ENCODE measurements at regions not wholly inside any gene's neighbourhood (a gene's known extent, or its start where the extent isn't known, plus 50 kb on each side); places are given as distances from the start of the nearest gene placed in this dataset.

DNA sequence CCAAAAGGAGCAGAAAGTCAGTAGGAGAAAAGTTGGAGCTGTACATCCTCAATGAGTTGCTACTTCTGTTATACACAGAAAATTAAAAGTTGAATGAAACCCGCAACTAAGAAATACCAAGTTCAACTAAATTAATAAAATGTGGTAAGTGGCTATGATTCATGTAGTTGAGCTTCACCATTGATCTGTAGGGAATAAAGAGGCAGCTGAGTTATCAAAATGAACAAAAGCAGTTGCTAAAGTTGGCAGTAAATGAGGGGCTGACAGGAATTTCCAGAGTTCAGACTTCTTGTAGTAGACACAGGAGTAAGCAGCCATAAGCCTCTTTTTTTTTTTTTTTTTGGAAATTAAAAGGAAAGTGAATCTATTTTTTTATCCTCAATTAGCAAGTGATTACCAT, 234.6 kb downstream of the POSTN start:
- no CpG with 5 or more reads among the region's 1 CpG for WGBS
- H4K8ac ChIP-seq (ENCODE audit: low read length) = no peak overlapping the region
- H2BK12ac ChIP-seq (ENCODE audit: low read length in 2 of 2) = no peak overlapping the region
- H3K4ac ChIP-seq (ENCODE audit: low read depth in 1 of 2, low read length in 2 of 2) = no peak overlapping the region
- no peak overlapping the region for H2BK15ac ChIP-seq (ENCODE audit: low read depth, poor library complexity, severe bottlenecking)
- H2BK5ac ChIP-seq (ENCODE audit: low read depth, low read length, poor library complexity, severe bottlenecking) = no peak overlapping the region
- H3K27ac ChIP-seq (ENCODE audit: low read length, poor library complexity, severe bottlenecking) = no peak overlapping the region
- no peak overlapping the region for H2BK120ac ChIP-seq (ENCODE audit: low read depth, low read length)
- no peak overlapping the region for H4K91ac ChIP-seq (ENCODE audit: low read length)
- H3K4me1 ChIP-seq (ENCODE audit: control insufficient read depth, insufficient read depth, low read depth, low read length) = no peaks in the 10 kb centered on the region
- H3K14ac ChIP-seq (ENCODE audit: low read length in 2 of 2) = no peak overlapping the region
- H3K27me3 ChIP-seq (ENCODE audit: control insufficient read depth in 1 of 2, insufficient read depth in 1 of 2, low read length in 2 of 2) = no peaks in the 10 kb centered on the region
- H2AK5ac ChIP-seq (ENCODE audit: low read length, severe bottlenecking) = no peak overlapping the region
- H3K36me3 ChIP-seq (ENCODE audit: control insufficient read depth in 1 of 2, insufficient read depth in 2 of 2, low read depth in 1 of 2, low read length in 2 of 2) = no peaks in the 10 kb centered on the region
- H3K9me3 ChIP-seq (ENCODE audit: control insufficient read depth, low read length) = no peaks in the 10 kb centered on the region
- H2AFZ ChIP-seq (ENCODE audit: low read depth, low read length) = no peak overlapping the region
- H3K23ac ChIP-seq (ENCODE audit: low read length in 2 of 2) = no peak overlapping the region
- no peak overlapping the region for H3K4me3 ChIP-seq (ENCODE audit: insufficient read depth in 1 of 2, low read depth in 1 of 2, low read length in 2 of 2)
- no peak overlapping the region for H3K9ac ChIP-seq (ENCODE audit: low read length)
- H3K18ac ChIP-seq (ENCODE audit: low read depth in 1 of 2, low read length in 2 of 2) = no peak overlapping the region
- no peak for DNase-seq
- no peaks in the 10 kb centered on the region for H3K79me1 ChIP-seq (replicated peaks; ENCODE audit: low read length, poor library complexity, severe bottlenecking)
- H3K4me2 ChIP-seq (ENCODE audit: low read length, poor library complexity, severe bottlenecking) = no peak overlapping the region

DNA sequence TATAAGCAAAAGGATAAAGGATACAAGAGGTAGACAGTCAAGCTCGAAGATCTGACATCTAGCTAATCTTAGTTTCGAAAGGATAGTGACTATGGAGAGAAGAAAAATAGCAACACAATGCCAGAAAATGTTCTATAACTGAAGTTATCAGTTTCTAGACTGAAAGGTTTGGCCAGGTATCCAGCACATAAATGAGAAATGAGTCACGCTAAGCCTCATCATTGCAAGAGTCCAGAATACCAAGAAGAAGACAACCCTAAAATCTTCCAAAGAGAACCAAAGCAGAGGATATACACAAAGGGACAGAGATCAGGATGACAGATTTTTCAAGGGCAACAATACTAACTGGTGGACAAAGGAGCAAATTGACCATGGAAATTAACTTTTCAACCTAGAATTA, 237.0 kb downstream of the POSTN start:
- no peak overlapping the region for H3K14ac ChIP-seq (ENCODE audit: low read length in 2 of 2)
- no peak overlapping the region for H3K4me3 ChIP-seq (ENCODE audit: insufficient read depth in 1 of 2, low read depth in 1 of 2, low read length in 2 of 2)
- no peak overlapping the region for H2BK15ac ChIP-seq (ENCODE audit: low read depth, poor library complexity, severe bottlenecking)
- no peaks in the 10 kb centered on the region for H3K36me3 ChIP-seq (ENCODE audit: control insufficient read depth in 1 of 2, insufficient read depth in 2 of 2, low read depth in 1 of 2, low read length in 2 of 2)
- H3K9me3 ChIP-seq (ENCODE audit: control insufficient read depth, low read length) = no peaks in the 10 kb centered on the region
- no peak overlapping the region for H2BK120ac ChIP-seq (ENCODE audit: low read depth, low read length)
- H2BK12ac ChIP-seq (ENCODE audit: low read length in 2 of 2) = no peak overlapping the region
- no peak overlapping the region for H3K4me2 ChIP-seq (ENCODE audit: low read length, poor library complexity, severe bottlenecking)
- H3K27ac ChIP-seq (ENCODE audit: low read length, poor library complexity, severe bottlenecking) = no peak overlapping the region
- 100% methylated on average over 3 of the region's 3 CpGs for WGBS
- H3K4ac ChIP-seq (ENCODE audit: low read depth in 1 of 2, low read length in 2 of 2) = no peak overlapping the region
- no peak overlapping the region for H3K23ac ChIP-seq (ENCODE audit: low read length in 2 of 2)
- DNase-seq = no peak
- H3K9ac ChIP-seq (ENCODE audit: low read length) = no peak overlapping the region
- no peak overlapping the region for H3K18ac ChIP-seq (ENCODE audit: low read depth in 1 of 2, low read length in 2 of 2)
- no peak overlapping the region for H2BK5ac ChIP-seq (ENCODE audit: low read depth, low read length, poor library complexity, severe bottlenecking)
- H4K91ac ChIP-seq (ENCODE audit: low read length) = no peak overlapping the region
- no peaks in the 10 kb centered on the region for H3K27me3 ChIP-seq (ENCODE audit: control insufficient read depth in 1 of 2, insufficient read depth in 1 of 2, low read length in 2 of 2)
- no peaks in the 10 kb centered on the region for H3K4me1 ChIP-seq (ENCODE audit: control insufficient read depth, insufficient read depth, low read depth, low read length)
- no peak overlapping the region for H2AFZ ChIP-seq (ENCODE audit: low read depth, low read length)
- H3K79me1 ChIP-seq (replicated peaks; ENCODE audit: low read length, poor library complexity, severe bottlenecking) = no peaks in the 10 kb centered on the region
- no peak overlapping the region for H2AK5ac ChIP-seq (ENCODE audit: low read length, severe bottlenecking)
- no peak overlapping the region for H4K8ac ChIP-seq (ENCODE audit: low read length)

DNA sequence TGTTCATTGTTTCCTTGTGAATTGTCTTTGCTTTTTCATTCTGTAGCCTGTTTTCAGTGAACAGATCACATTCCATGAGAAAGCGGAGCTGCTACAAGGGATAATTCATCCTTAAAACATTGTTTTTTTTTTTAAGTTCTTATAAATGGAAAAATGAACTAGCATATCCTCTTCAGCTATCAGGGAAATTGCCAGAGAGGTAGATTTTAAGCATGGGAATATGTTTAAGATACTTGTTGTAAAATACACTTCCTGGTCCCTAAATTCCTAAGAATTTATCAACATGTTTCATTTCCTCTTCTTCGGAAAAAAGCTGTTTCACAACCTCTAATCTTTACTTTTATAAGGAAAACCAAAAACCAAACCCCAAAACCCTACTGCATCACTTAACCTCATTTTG, 238.0 kb downstream of the POSTN start:
- no peak overlapping the region for H3K23ac ChIP-seq (ENCODE audit: low read length in 2 of 2)
- H2BK15ac ChIP-seq (ENCODE audit: low read depth, poor library complexity, severe bottlenecking) = no peak overlapping the region
- no peaks in the 10 kb centered on the region for H3K27me3 ChIP-seq (ENCODE audit: control insufficient read depth in 1 of 2, insufficient read depth in 1 of 2, low read length in 2 of 2)
- H3K36me3 ChIP-seq (ENCODE audit: control insufficient read depth in 1 of 2, insufficient read depth in 2 of 2, low read depth in 1 of 2, low read length in 2 of 2) = no peaks in the 10 kb centered on the region
- no peaks in the 10 kb centered on the region for H3K9me3 ChIP-seq (ENCODE audit: control insufficient read depth, low read length)
- no peak overlapping the region for H3K27ac ChIP-seq (ENCODE audit: low read length, poor library complexity, severe bottlenecking)
- H3K4ac ChIP-seq (ENCODE audit: low read depth in 1 of 2, low read length in 2 of 2) = no peak overlapping the region
- H3K79me1 ChIP-seq (replicated peaks; ENCODE audit: low read length, poor library complexity, severe bottlenecking) = no peaks in the 10 kb centered on the region
- H2BK12ac ChIP-seq (ENCODE audit: low read length in 2 of 2) = no peak overlapping the region
- no peak overlapping the region for H2BK5ac ChIP-seq (ENCODE audit: low read depth, low read length, poor library complexity, severe bottlenecking)
- peak; percentile 26 for DNase-seq
- H3K4me3 ChIP-seq (ENCODE audit: insufficient read depth in 1 of 2, low read depth in 1 of 2, low read length in 2 of 2) = no peak overlapping the region
- peak overlapping the region; percentile 37 for H3K9ac ChIP-seq (ENCODE audit: low read length)
- no peak overlapping the region for H3K14ac ChIP-seq (ENCODE audit: low read length in 2 of 2)
- no CpG with 5 or more reads among the region's 2 CpGs for WGBS
- no peak overlapping the region for H2AK5ac ChIP-seq (ENCODE audit: low read length, severe bottlenecking)
- H4K8ac ChIP-seq (ENCODE audit: low read length) = no peak overlapping the region
- H4K91ac ChIP-seq (ENCODE audit: low read length) = no peak overlapping the region
- H3K4me1 ChIP-seq (ENCODE audit: control insufficient read depth, insufficient read depth, low read depth, low read length) = no peaks in the 10 kb centered on the region
- H3K18ac ChIP-seq (ENCODE audit: low read depth in 1 of 2, low read length in 2 of 2) = no peak overlapping the region
- H2BK120ac ChIP-seq (ENCODE audit: low read depth, low read length) = no peak overlapping the region
- no peak overlapping the region for H3K4me2 ChIP-seq (ENCODE audit: low read length, poor library complexity, severe bottlenecking)
- no peak overlapping the region for H2AFZ ChIP-seq (ENCODE audit: low read depth, low read length)

DNA sequence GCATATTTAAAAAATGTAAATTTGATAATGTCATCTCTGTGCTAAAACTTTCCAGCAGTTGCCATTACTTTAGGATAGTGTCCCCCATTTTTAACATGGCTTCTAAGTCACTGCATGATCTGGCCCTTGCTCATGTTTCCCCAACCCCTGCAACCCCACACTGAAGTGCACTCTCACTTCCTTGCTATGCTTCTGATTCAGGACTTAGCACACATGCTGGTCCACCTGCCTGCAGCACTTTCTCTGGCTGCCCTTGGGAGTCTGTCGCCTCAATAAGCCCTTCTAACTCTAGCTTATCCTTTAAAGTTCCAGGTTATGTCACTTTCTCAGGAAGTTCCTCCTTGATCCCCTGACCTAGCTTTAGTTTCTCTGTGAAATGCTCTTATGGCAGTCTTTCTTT, 241.0 kb downstream of the POSTN start:
- Histone ChIP-seq H2AFZ (ENCODE audit: low read depth, low read length) (no peak overlapping the region), H3K18ac (ENCODE audit: low read depth in 1 of 2, low read length in 2 of 2) (peak overlapping the region in 1 of 2 experiments; percentile 57), H2BK120ac (ENCODE audit: low read depth, low read length) (no peak overlapping the region), H2AK5ac (ENCODE audit: low read length, severe bottlenecking) (no peak overlapping the region), H4K8ac (ENCODE audit: low read length) (no peak overlapping the region), H3K9me3 (ENCODE audit: control insufficient read depth, low read length) (no peaks in the 10 kb centered on the region), H3K4ac (ENCODE audit: low read depth in 1 of 2, low read length in 2 of 2) (no peak overlapping the region), H3K4me2 (ENCODE audit: low read length, poor library complexity, severe bottlenecking) (no peak overlapping the region), H3K9ac (ENCODE audit: low read length) (no peak overlapping the region), H2BK5ac (ENCODE audit: low read depth, low read length, poor library complexity, severe bottlenecking) (no peak overlapping the region), H3K23ac (ENCODE audit: low read length in 2 of 2) (no peak overlapping the region), H3K4me3 (ENCODE audit: insufficient read depth in 1 of 2, low read depth in 1 of 2, low read length in 2 of 2) (no peak overlapping the region), H3K4me1 (ENCODE audit: control insufficient read depth, insufficient read depth, low read depth, low read length) (no peaks in the 10 kb centered on the region), H4K91ac (ENCODE audit: low read length) (no peak overlapping the region), H3K27ac (ENCODE audit: low read length, poor library complexity, severe bottlenecking) (no peak overlapping the region), H3K36me3 (ENCODE audit: control insufficient read depth in 1 of 2, insufficient read depth in 2 of 2, low read depth in 1 of 2, low read length in 2 of 2) (no peaks in the 10 kb centered on the region), H3K14ac (ENCODE audit: low read length in 2 of 2) (no peak overlapping the region), H2BK12ac (ENCODE audit: low read length in 2 of 2) (no peak overlapping the region), H3K79me1 (replicated peaks; ENCODE audit: low read length, poor library complexity, severe bottlenecking) (no peaks in the 10 kb centered on the region), H2BK15ac (ENCODE audit: low read depth, poor library complexity, severe bottlenecking) (no peak overlapping the region), H3K27me3 (ENCODE audit: control insufficient read depth in 1 of 2, insufficient read depth in 1 of 2, low read length in 2 of 2) (no peaks in the 10 kb centered on the region)
- 83% methylated on average over 1 of the region's 1 CpG for WGBS
- no peak for DNase-seq
